Inferior parietal cortex (tissue), 1 donor: ENCODE measurements at regions not wholly inside any gene's neighbourhood (a gene's known extent, or its start where the extent isn't known, plus 50 kb on each side); places are given as distances from the start of the nearest gene placed in this dataset.
A peak's percentile ranks its signal among the peaks of the same experiment; 100 is the strongest.
"Not testable (repeated sequence)": the region's sequence is repeated elsewhere in the genome, so short reads cannot be mapped to it uniquely, and the experiment has no call there.

ENCODE experiments used
- DNase-seq: peaks from one replicate; pipeline ENCODE4 v3.0.0-alpha.2; 2016; ENCODE audit errors: extremely low spot score

- DNase-seq = no peak
Observed at GRCh38 chrX:95218976-95219375, 1465.7 kb upstream of the DIAPH2 start.

GRCh38 chrX:95248386-95248785 is 1436.3 kb upstream of the DIAPH2 start:
- DNase-seq = no peak

GRCh38 chrX:95290455-95290854 is 1394.2 kb upstream of the DIAPH2 start:
- DNase-seq = no peak

- no peak for DNase-seq
Observed at GRCh38 chrX:95291561-95291960, 1393.1 kb upstream of the DIAPH2 start.

GRCh38 chrX:95318882-95319281 is 1365.8 kb upstream of the DIAPH2 start:
- DNase-seq = no peak

GRCh38 chrX:95325185-95325584 is 1359.5 kb upstream of the DIAPH2 start:
- no peak for DNase-seq

- no peak for DNase-seq
Observed at GRCh38 chrX:95330292-95330691, 1354.3 kb upstream of the DIAPH2 start.

- DNase-seq = no peak
Observed at GRCh38 chrX:95332530-95332929, 1352.1 kb upstream of the DIAPH2 start.

- no peak for DNase-seq
Observed at GRCh38 chrX:95346856-95347255, 1337.8 kb upstream of the DIAPH2 start.

- DNase-seq = peak; percentile 1
Observed at GRCh38 chrX:95350774-95351488, 1333.7 kb upstream of the DIAPH2 start.

GRCh38 chrX:95367286-95367685 is 1317.4 kb upstream of the DIAPH2 start:
- DNase-seq = no peak

- DNase-seq = no peak
Observed at GRCh38 chrX:95382799-95383198, 1301.8 kb upstream of the DIAPH2 start.

- no peak for DNase-seq
Observed at GRCh38 chrX:95383778-95384177, 1300.9 kb upstream of the DIAPH2 start.

- DNase-seq = no peak
Observed at GRCh38 chrX:95427389-95427788, 1257.3 kb upstream of the DIAPH2 start.

GRCh38 chrX:95435198-95435597 is 1249.4 kb upstream of the DIAPH2 start:
- no peak for DNase-seq

- no peak for DNase-seq
Observed at GRCh38 chrX:95441836-95442235, 1242.8 kb upstream of the DIAPH2 start.

- no peak for DNase-seq
Observed at GRCh38 chrX:95484781-95485180, 1199.9 kb upstream of the DIAPH2 start.

- no peak for DNase-seq
Observed at GRCh38 chrX:95505721-95506120, 1178.9 kb upstream of the DIAPH2 start.

GRCh38 chrX:95509474-95509873 is 1175.2 kb upstream of the DIAPH2 start:
- DNase-seq = no peak

- not testable (repeated sequence) for DNase-seq
Observed at GRCh38 chrX:95524018-95524417, 1160.6 kb upstream of the DIAPH2 start.

- no peak for DNase-seq
Observed at GRCh38 chrX:95536111-95536510, 1148.5 kb upstream of the DIAPH2 start.

- no peak for DNase-seq
Observed at GRCh38 chrX:95536661-95537060, 1148.0 kb upstream of the DIAPH2 start.

- DNase-seq = no peak
Observed at GRCh38 chrX:95539041-95539440, 1145.6 kb upstream of the DIAPH2 start.

GRCh38 chrX:95549552-95549951 is 1135.1 kb upstream of the DIAPH2 start:
- DNase-seq = not testable (repeated sequence)
